PC-3 (cell line): ENCODE measurements at regions not wholly inside any gene's neighbourhood (a gene's known extent, or its start where the extent isn't known, plus 50 kb on each side); places are given as distances from the start of the nearest gene placed in this dataset.

ENCODE experiments used
- CTCF ChIP-seq: fragments of 300-600 bp; sonication (generic); conservative IDR thresholded peaks from 2 replicates; pipeline ENCODE4 v1.5.1; 2017; ENCODE audit warnings: antibody characterized with exemption, low read depth, mild to moderate bottlenecking, low read length
- EZH2 ChIP-seq: fragments of 300-600 bp; sonication (generic); IDR thresholded peaks from one replicate; pipeline ENCODE4 v1.6.1; 2017; ENCODE audit warnings: antibody characterized with exemption, mild to moderate bottlenecking, low read length; ENCODE audit not compliant: unreplicated experiment
- EZH2phosphoT487 ChIP-seq: fragments of 300-600 bp; sonication (generic); IDR thresholded peaks from 2 replicates; pipeline ENCODE4 v1.6.1; 2018; ENCODE audit warnings: mild to moderate bottlenecking, antibody characterized with exemption, low read length, borderline replicate concordance

- TF ChIP-seq CTCF (no peak), EZH2 (no peak), EZH2phosphoT487 (no peak)
Measured at GRCh38 chr1:18569811-18570545, 60.7 kb upstream of the PAX7 start.
